GM12892 (cell line): ENCODE measurements at regions not wholly inside any gene's neighbourhood (a gene's known extent, or its start where the extent isn't known, plus 50 kb on each side); places are given as distances from the start of the nearest gene placed in this dataset.

ENCODE experiments used
- POLR2A ChIP-seq: IDR thresholded peaks from 2 replicates; pipeline ENCODE4 v1.6.1; 2011; ENCODE audit warnings: low read depth, low read length, control low read depth
- POLR2AphosphoS5 ChIP-seq: IDR thresholded peaks from 2 replicates; pipeline ENCODE4 v1.6.1; 2011; ENCODE audit warnings: low read depth, low read length, control low read depth

DNA sequence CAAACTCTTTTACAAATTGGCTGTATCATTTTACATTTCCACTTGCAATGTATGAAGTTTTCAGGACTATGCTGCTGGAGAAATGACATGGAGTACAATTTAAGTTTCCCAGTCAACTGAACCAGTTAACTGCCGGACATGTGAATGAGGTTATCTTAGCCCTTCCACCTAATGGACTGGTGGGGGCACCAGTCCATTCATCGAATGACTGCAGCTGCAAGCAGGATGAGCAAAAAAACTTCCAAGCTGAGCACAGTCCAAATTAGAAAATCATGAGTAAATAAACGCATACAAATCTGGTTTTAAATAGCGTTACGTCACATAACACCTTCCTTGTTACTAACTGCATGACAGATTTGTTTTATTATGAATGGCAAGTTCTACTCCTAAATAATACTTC, 1131.5 kb downstream of the PCDH18 start:
- no peak for TF ChIP-seq POLR2AphosphoS5
- TF ChIP-seq POLR2A, result no peak
